OCI-LY3 (cell line): ENCODE measurements at regions not wholly inside any gene's neighbourhood (a gene's known extent, or its start where the extent isn't known, plus 50 kb on each side); places are given as distances from the start of the nearest gene placed in this dataset.

Source experiments
- H2AFZ ChIP-seq: fragments of 200-600, 300-600 bp; shearing (Covaris generic); 2 replicates; pipeline ENCODE4 v1.6.0; 2014; ENCODE audit warnings: antibody characterized with exemption, low read depth, low read length
- H3K27ac ChIP-seq: fragments of 200-600, 300-600 bp; sonication (generic); 2 replicates; pipeline ENCODE4 v1.5.1; 2014; ENCODE audit warnings: mild to moderate bottlenecking, low read length, moderate library complexity, mixed read lengths
- H3K27me3 ChIP-seq: fragments of 200-600, 300-600 bp; sonication (generic); 2 replicates; pipeline ENCODE4 v1.6.1; 2014; ENCODE audit warnings: low read depth, low read length, mixed read lengths
- H3K36me3 ChIP-seq: fragments of 200-600, 300-600 bp; sonication (generic); replicated peaks from 2 replicates; pipeline ENCODE3; 2014; ENCODE audit warnings: low read depth, low read length, mixed read lengths
- H3K4me1 ChIP-seq: fragments of 300-600, 200-600 bp; sonication (generic); 2 replicates; pipeline ENCODE4 v1.6.1; 2014; ENCODE audit warnings: low read length, mixed read lengths
- H3K4me2 ChIP-seq: fragments of 200-600, 300-600 bp; sonication (generic); 2 replicates; pipeline ENCODE4 v1.6.1; 2014; ENCODE audit warnings: low read length, mixed read lengths
- H3K4me3 ChIP-seq: fragments of 300-600, 200-600 bp; sonication (generic); 2 replicates; pipeline ENCODE4 v1.5.1; 2014; ENCODE audit warnings: antibody characterized with exemption, mild to moderate bottlenecking, low read length, moderate library complexity
- H3K79me2 ChIP-seq: fragments of 300-600, 200-600 bp; shearing (Covaris generic); 2 replicates; pipeline ENCODE4 v1.6.1; 2014; ENCODE audit warnings: mild to moderate bottlenecking, low read length, mixed read lengths
- H3K9ac ChIP-seq: fragments of 300-600, 200-600 bp; shearing (Covaris generic); 2 replicates; pipeline ENCODE4 v1.6.0; 2014; ENCODE audit warnings: mild to moderate bottlenecking, low read length, moderate library complexity
- H3K9me3 ChIP-seq: fragments of 200-600, 300-600 bp; shearing (Covaris generic); 2 replicates; pipeline ENCODE4 v1.6.1; 2014; ENCODE audit warnings: low read length, mixed read lengths; ENCODE audit not compliant: insufficient read depth
- H4K20me1 ChIP-seq: fragments of 200-600, 300-600 bp; sonication (generic); 2 replicates; pipeline ENCODE4 v1.6.1; 2016; ENCODE audit warnings: low read length, mixed read lengths; ENCODE audit not compliant: insufficient read depth
- CTCF ChIP-seq: fragments of 200-600, 300-600 bp; sonication (generic); IDR thresholded peaks from 2 replicates; pipeline ENCODE4 v1.5.1; 2014; ENCODE audit warnings: antibody characterized with exemption, low read length, low read depth
- EZH2phosphoT487 ChIP-seq: fragments of 200-600 bp; shearing (Covaris generic); IDR thresholded peaks from 2 replicates; pipeline ENCODE4 v1.6.1; 2018; ENCODE audit warnings: antibody characterized with exemption, mixed run types, low read depth

GRCh38 chr7:11911900-11912299 lies 79.9 kb upstream of the THSD7A start:
- H3K36me3 ChIP-seq: no peaks in the 10 kb centered on the region
- no peaks in the 10 kb centered on the region for H4K20me1 ChIP-seq
- no peaks in the 10 kb centered on the region for H3K4me1 ChIP-seq
- no peaks in the 10 kb centered on the region for H3K9me3 ChIP-seq
- TF ChIP-seq EZH2phosphoT487 (no peak), CTCF (no peak)
- H2AFZ ChIP-seq: no peak overlapping the region
- H3K9ac ChIP-seq: no peak overlapping the region
- no peak overlapping the region for H3K27ac ChIP-seq
- no peak overlapping the region for H3K4me3 ChIP-seq
- H3K27me3 ChIP-seq: no peaks in the 10 kb centered on the region
- H3K79me2 ChIP-seq: no peaks in the 10 kb centered on the region
- no peak overlapping the region for H3K4me2 ChIP-seq

DNA sequence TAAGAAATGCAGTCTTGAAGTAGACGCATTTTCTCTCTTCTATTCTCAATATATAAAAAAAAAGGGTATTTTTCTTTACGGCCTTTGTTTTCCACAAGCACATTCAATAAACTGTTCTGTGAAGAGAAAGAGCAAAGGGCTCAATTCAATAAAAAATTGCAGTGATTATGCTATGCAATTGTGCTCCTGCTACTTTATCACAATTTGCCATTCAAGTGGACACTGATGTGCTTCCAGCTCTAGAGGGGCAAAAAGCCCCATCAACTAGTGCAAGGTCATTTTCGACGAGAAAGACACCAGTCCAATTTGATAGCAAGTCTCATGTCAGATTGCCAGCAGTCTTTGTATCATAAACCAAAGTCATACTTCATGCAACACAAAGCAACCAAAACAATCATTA lies 82.6 kb upstream of the THSD7A start:
- Histone ChIP-seq H4K20me1 (no peaks in the 10 kb centered on the region), H3K4me3 (no peak overlapping the region), H3K9me3 (no peaks in the 10 kb centered on the region), H3K4me2 (no peak overlapping the region), H2AFZ (no peak overlapping the region), H3K9ac (no peak overlapping the region), H3K79me2 (no peaks in the 10 kb centered on the region), H3K4me1 (no peaks in the 10 kb centered on the region), H3K36me3 (no peaks in the 10 kb centered on the region), H3K27ac (no peak overlapping the region), H3K27me3 (no peaks in the 10 kb centered on the region)
- no peak for TF ChIP-seq CTCF
- TF ChIP-seq EZH2phosphoT487: no peak

DNA sequence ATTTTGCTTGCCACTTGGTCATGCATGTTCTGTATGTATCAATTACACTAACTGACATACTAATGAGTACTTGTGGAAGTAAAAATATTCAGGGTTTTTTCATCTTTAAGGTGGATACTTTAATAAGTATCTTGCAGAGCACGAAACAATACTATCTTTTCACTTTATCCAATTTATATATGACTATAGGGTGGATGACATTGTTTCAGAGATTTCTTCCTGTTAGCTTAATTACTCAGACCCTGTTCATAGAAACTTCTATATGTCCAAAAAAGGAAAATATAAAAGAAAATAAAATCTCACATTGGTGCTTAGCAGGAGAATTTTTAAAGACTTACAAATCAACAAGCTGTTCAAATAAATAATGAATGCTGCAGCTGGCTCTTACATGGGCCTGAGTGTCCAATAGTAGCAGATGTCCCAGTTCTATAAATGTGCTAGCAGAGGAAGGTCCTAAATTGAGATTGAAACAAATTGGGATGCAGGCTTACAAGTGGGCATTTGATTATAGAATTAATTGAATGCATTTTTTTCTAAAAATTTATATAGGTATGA lies 91.5 kb upstream of the THSD7A start:
- Histone ChIP-seq H3K27me3 (no peaks in the 10 kb centered on the region), H3K27ac (no peak overlapping the region), H3K9ac (no peak overlapping the region), H4K20me1 (no peaks in the 10 kb centered on the region), H3K4me2 (no peak overlapping the region), H3K36me3 (no peaks in the 10 kb centered on the region), H3K4me1 (no peaks in the 10 kb centered on the region), H2AFZ (no peak overlapping the region), H3K9me3 (no peaks in the 10 kb centered on the region), H3K79me2 (no peaks in the 10 kb centered on the region), H3K4me3 (no peak overlapping the region)
- no peak for TF ChIP-seq CTCF
- no peak for TF ChIP-seq EZH2phosphoT487

- Histone ChIP-seq H3K9ac (no peak overlapping the region), H3K27ac (no peak overlapping the region), H2AFZ (no peak overlapping the region), H3K9me3 (no peaks in the 10 kb centered on the region), H3K27me3 (no peaks in the 10 kb centered on the region), H3K4me3 (no peak overlapping the region), H3K4me2 (no peak overlapping the region), H3K4me1 (no peaks in the 10 kb centered on the region), H3K79me2 (no peaks in the 10 kb centered on the region), H4K20me1 (no peaks in the 10 kb centered on the region), H3K36me3 (no peaks in the 10 kb centered on the region)
- TF ChIP-seq EZH2phosphoT487 (no peak), CTCF (no peak)
Observed at GRCh38 chr7:11931307-11931706, 99.3 kb upstream of the THSD7A start.
